Islet precursor cell (in vitro differentiated cells): ENCODE measurements at regions not wholly inside any gene's neighbourhood (a gene's known extent, or its start where the extent isn't known, plus 50 kb on each side); places are given as distances from the start of the nearest gene placed in this dataset.

Experiments used
- DNase-seq: peaks from one replicate; pipeline ENCODE4 v3.0.0-alpha.2; 2018

DNA sequence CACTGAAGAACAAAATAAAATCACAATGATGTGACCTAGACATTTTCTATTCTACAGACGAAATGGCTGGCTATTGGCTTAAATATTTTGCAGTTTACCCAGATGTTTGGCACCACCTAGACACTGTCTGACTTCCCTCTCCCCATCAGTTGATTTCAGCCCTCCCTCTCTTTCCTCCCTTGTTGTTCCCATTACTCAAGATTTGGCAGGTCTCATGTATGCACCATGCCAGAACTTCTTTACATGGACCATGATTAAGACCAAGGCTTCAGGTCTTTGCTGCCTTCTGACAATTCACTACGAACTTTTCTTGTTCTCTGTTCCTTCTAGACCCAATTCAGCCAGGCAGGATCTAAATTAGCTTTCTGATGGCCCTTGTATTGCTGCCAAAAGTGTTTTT lies 66.6 kb upstream of the GDNF start:
- DNase-seq, result no peak

- DNase-seq, result no peak
These were observed 65.4 kb upstream of the GDNF start for GRCh38 chr5:37905230-37905629.

- DNase-seq, result no peak
These were observed 62.5 kb upstream of the GDNF start for GRCh38 chr5:37902323-37902722.

GRCh38 chr5:37900692-37901091 lies 60.9 kb upstream of the GDNF start:
- DNase-seq, result peak; percentile 62

DNA sequence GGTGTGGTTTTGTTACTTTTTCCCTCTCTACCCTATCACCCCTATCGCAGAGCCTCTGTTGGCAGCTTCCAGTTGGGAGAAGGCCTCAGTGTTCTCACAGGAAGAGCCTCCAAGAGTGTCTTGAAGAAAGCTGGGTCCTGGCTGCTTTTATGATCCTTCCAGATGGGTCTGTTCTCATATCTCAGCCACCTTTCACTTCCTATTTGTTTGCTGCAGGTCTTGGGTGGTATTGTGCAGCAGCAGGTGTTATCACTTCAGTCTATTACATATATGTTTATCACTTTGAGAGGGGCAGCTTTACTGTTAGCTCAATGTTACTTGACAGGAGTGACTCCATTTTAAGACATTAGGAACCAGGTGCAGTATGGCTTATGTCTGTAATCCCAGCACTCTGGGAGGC lies 59.2 kb upstream of the GDNF start:
- no peak for DNase-seq

GRCh38 chr5:37896159-37896558 lies 56.3 kb upstream of the GDNF start:
- no peak for DNase-seq

DNA sequence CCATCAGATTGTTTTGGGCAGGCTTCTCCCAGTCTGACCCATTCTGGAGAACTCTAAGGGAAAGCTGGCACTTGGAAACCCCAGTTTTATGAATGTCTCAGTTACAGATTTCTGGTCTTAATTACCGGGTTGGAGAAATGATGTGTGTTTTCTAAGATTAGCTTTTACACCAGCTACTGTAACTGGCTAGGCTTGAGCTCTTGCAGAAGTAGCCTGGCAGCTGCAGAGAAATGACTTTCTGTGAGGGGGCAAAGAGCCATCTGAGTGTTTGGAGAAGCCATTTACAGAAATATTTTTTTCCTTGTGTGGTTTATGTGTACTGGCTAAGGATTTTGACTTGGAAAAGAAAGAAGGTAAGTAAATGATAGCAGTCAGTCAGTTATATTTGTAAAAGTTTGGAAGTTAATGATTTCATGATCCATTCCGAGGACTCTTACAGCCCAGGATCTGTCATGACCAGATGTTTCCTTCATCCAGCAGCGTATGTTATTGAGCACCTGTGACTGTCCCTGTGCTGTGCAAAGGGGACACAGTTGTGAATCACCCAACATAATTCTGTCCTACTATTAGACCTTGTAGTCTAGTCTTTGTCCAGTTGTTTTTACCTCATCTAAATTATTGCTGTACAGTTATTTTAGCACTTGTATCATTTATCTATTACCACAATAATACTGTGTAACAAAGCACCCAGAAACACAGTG lies 53.7 kb upstream of the GDNF start:
- no peak for DNase-seq

DNA sequence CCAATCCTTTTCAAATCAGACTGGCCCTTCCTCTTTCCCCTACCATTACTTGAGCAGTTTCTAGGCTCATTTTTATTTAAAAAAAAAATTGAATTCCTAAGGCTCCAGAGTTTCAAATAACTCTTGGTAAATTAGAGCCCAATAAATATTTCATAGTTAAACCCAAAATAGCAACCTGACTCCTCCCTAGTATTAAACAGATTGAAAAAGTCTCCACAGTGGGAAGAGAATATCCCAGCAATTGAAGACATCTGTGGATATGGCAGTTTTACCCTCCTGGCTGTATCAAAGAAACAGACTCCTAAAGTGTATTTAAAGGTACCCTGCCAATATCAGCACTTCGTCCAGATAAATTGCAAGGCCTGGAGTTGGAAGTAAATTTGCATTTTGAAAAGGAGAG lies 52.7 kb upstream of the GDNF start:
- DNase-seq, result no peak

DNA sequence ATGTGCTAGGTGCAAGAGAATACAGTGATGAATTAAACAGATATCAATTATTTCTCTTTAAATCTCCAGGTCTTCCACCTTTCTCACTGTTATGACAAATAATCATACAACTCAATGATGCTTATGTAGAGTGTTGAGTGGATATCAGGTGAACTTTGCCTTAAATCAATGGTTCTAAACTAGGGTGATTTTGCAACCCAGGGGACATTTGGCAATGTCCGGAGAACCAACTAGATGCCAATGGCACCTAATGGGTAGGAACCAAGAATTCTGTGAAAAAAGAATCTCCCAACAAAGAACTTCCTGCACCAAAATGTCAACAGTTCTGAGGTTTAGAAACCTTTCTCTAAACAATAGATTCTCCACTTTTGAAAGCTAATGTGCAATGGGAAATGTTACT lies 52.0 kb upstream of the GDNF start:
- DNase-seq, result no peak

- DNase-seq, result peak; percentile 76
These were observed 49.9 kb upstream of the GDNF start for GRCh38 chr5:37889612-37890317.
